Fibroblast of lung (primary cell): ENCODE measurements at regions not wholly inside any gene's neighbourhood (a gene's known extent, or its start where the extent isn't known, plus 50 kb on each side); places are given as distances from the start of the nearest gene placed in this dataset.

ENCODE experiments used
- EZH2 ChIP-seq: IDR thresholded peaks from 2 replicates; pipeline ENCODE4 v1.5.1; 2012; ENCODE audit warnings: low read length, control low read depth, mild to moderate bottlenecking; ENCODE audit errors: missing control alignments
- TF ChIP-seq, protein P1 (sequence below), 2 donors: IDR thresholded peaks in 1 of 2; conservative IDR thresholded peaks in 1 of 2; 1 replicate in 1 of 2; 2 replicates in 1 of 2; pipeline ENCODE4 v1.5.1; 2011 to 2012; ENCODE audit warnings: low read length in 2 of 2, control low read depth in 1 of 2, inconsistent platforms in 1 of 2, low read depth in 1 of 2, mild to moderate bottlenecking in 1 of 2

GRCh38 chr7:115704884-115705283 is 325.7 kb downstream of the TFEC start:
- TF ChIP-seq, protein P1, sequence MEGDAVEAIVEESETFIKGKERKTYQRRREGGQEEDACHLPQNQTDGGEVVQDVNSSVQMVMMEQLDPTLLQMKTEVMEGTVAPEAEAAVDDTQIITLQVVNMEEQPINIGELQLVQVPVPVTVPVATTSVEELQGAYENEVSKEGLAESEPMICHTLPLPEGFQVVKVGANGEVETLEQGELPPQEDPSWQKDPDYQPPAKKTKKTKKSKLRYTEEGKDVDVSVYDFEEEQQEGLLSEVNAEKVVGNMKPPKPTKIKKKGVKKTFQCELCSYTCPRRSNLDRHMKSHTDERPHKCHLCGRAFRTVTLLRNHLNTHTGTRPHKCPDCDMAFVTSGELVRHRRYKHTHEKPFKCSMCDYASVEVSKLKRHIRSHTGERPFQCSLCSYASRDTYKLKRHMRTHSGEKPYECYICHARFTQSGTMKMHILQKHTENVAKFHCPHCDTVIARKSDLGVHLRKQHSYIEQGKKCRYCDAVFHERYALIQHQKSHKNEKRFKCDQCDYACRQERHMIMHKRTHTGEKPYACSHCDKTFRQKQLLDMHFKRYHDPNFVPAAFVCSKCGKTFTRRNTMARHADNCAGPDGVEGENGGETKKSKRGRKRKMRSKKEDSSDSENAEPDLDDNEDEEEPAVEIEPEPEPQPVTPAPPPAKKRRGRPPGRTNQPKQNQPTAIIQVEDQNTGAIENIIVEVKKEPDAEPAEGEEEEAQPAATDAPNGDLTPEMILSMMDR (conservative IDR thresholded peaks at IDR 0.05 in 1 of 2, IDR thresholded peaks at IDR 0.05 in 1 of 2; ENCODE audit: low read depth in 1 of 2, low read length in 2 of 2), result no peak
- no peak for TF ChIP-seq EZH2
